HepG2 (cell line): ENCODE measurements at regions not wholly inside any gene's neighbourhood (a gene's known extent, or its start where the extent isn't known, plus 50 kb on each side); places are given as distances from the start of the nearest gene placed in this dataset.

Source experiments
- NR3C1 ChIP-seq: sonication (generic); formaldehyde crosslinking; IDR thresholded peaks from 2 replicates; pipeline ENCODE4 v1.4.0; 2020; ENCODE audit warnings: missing genetic modification reagents
- SP2 ChIP-seq: sonication (generic); formaldehyde crosslinking; IDR thresholded peaks from 2 replicates; pipeline ENCODE4 v1.5.1; 2020; ENCODE audit warnings: mild to moderate bottlenecking, missing genetic modification reagents
- ZNF792 ChIP-seq: IDR thresholded peaks from 2 replicates; pipeline ENCODE4 v1.6.1; 2016

DNA sequence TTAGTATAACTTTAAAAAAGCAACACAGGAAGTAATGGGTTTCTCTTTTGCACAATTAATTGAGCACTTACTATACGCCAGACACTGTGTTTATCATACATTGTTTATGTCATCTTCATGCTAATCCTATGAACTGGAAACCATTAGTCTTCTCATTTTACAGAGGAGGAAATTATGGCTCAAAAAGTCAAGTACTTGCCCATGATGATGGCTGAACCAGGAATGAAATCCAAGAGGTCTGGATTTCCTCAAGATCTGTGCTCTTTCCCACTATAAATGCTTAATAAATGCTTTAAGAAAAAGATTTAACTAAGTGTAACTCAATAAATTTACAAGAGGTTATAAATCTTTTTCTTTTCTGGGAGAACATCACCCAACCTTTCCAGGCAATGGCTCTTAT, 303.7 kb upstream of the RRP15 start:
- TF ChIP-seq ZNF792 (no peak), SP2 (no peak), NR3C1 (CRISPR knock-in tag) (no peak)
